SHP77 (cell line): ENCODE measurements at regions not wholly inside any gene's neighbourhood (a gene's known extent, or its start where the extent isn't known, plus 50 kb on each side); places are given as distances from the start of the nearest gene placed in this dataset.
"Not testable (repeated sequence)": the region's sequence is repeated elsewhere in the genome, so short reads cannot be mapped to it uniquely, and the experiment has no call there.

Experiments used
- DNase-seq, 2 experiments: peaks; one replicate each; lab custom pipeline; 2025; lab: John Stamatoyannopoulos, UW

DNA sequence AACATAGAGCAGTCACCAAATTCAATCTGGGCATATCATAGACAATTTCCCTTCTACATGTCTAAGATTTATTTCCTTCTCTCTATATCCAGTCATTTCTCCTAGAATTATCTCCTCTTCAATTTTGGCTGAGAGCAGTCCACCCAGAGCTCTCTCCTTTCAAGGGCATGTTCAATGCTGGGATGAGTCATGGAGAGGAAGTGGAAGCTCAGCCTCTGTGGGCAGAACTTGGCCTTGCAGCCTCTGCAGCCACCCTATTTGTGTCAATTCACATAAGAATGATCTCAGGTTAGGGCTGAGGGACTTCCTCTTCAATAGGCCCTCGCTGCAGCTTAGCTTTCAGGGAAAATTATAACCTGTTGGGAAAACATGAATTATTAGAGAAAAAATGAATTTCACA is 560.8 kb downstream of the POM121L12 start:
- DNase-seq: peak; percentile 15 to 38

DNA sequence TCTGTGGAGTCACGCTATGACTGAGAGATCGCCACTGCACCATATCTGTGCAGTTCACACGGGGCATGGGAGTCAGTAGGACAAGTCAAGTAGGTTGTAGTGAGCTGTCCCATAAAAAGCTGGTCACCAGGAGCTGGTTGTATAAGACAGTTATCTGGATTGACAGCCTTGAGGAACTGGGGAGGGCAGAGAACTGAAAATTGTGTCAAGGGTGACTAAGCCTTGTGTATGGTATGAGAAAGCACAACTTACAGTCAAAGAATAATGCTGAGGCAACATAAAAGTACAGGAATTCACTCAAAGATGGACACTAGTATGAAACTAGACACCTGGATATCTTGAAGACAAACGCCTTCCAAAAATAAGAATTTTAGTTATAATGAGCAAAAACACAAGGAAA is 564.9 kb downstream of the POM121L12 start:
- no peak for DNase-seq

DNA sequence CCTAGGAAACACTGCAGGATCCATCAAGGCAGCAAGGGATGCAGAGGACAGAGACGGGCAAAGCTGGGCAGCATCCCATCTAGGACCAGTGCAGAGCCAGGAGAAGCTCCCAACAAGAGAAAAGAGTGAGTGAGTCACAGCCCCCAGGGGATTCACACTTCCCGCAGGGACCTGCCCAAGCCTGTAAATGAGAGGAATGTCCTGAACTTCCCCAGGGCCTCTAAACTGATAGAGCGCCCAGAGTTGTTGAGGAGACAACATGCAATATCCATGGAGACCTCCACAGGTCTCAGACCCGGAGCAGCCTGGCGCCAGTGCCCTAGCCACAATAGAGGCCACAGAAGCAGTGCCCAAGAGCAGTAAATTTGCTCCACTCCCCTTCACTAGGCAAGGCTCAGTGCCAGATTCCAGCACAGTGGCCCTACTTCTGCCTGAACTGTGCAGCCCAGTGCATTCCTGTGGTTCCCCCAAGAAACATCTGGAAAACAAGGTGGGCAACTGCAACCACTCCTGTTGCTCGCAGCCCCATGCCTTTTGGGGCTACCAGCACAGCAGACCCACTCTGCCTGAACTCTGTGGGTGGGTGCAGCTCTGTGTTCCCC is 567.5 kb downstream of the POM121L12 start:
- DNase-seq: no peak

DNA sequence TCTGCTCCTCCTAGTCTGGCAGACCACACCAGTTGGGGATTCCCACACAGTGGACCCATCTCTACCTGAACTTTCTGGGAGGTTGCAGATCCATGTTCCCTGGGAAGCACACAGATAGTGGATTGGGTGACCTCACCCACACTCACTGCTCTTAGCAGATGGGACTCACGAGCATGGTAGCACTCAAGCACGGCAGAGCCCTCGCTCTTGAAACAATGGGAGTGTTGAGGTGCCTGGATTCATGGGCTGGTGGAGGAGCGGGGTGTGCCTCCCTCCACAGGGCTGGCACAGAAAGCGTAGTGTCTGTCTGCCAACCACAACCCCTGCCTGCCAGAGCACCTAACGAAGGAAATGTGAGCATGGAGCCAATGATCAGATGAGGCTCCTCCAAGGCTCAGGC is 568.0 kb downstream of the POM121L12 start:
- DNase-seq: no peak

DNA sequence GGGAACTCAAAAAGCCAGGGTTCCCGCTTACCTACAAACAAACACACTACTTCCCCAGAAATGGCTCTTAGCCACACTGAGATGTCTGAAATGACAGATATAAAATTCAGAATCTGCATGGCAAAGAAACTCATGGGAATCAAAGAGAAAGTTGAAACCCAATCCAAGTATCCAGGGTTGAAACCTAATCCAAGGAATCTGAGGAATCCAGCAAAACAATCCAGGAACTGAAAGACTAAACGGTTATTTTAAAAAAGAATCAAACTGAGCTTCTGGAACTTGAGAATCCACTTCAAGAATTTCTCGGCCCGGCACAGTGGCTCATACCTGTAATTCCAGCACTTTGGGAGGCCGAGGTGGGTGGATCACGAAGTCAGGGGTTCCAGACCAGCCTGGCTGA is 568.8 kb downstream of the POM121L12 start:
- no peak for DNase-seq

DNA sequence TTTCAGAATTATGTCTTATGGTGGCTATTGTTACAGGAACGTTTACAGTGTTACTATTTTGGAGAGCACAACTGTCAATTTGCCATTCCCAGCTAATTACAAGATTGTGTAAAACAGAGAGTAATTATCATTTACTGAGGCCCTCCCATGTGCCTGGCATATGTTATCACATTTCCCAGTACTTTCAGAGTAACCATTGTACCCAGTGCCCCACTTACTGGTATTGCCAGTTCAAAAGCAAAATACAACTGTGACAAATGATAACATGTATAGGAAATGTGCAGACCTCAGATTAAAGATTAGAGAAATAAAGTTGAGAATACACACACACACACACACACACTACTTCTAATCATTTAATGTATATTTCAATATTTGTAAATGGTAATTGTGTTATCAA is 572.5 kb downstream of the POM121L12 start:
- DNase-seq: no peak

DNA sequence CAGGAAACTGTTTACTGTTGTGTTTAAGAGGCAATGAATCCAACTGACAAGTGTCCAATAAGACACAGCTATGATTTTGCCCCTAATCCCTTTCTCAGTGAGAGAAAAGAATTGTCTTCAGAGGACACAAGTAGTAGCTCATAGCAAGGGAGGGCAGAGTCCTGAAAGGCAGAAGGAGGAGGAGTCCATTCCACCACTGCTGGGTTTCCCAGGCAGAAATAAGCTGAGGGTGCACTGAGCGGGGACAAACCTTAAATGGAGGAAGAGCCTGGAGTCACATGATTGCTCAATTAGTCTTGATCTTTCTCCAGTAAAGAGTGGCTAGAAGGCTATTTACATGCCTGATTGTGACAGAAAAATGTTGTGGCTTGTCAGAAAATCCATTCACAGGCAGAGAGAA is 573.8 kb downstream of the POM121L12 start:
- DNase-seq: no peak

DNA sequence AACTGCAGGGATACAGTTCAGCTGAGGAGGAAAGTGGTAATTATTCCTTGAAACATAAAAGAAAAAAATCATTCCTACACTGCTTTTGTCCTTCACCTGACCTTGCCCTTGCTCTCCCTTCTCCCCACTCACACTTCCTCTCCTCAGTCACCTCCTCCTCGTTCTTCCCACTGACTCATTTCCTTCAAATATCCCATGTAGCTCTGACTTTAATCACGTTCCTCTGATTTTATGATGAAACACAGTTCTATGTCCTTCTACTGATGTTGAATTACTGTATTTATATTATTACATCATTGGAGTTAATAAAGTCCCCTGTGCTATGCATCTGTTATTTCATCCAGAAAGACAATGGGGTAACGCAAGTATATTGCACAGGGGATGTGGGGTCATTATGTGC is 575.6 kb downstream of the POM121L12 start:
- no peak for DNase-seq

DNA sequence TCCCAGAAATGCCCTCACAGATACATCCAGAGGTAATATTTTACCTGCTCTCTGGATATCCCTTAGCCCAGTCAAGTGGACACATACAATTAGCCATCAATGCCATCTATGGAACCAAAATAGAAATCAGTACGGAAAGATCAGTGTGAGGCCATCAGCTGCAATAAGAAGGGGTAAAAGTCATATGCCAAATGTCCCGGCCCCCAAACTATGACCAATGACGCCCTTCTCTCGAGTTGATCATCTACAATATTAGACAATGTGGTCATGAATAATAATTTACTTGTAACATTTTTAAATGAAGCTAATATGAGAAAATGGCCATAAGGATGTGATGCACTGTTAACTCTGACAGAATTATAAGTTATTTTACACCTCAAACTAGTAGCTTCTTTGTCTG is 588.9 kb downstream of the POM121L12 start:
- DNase-seq: no peak

DNA sequence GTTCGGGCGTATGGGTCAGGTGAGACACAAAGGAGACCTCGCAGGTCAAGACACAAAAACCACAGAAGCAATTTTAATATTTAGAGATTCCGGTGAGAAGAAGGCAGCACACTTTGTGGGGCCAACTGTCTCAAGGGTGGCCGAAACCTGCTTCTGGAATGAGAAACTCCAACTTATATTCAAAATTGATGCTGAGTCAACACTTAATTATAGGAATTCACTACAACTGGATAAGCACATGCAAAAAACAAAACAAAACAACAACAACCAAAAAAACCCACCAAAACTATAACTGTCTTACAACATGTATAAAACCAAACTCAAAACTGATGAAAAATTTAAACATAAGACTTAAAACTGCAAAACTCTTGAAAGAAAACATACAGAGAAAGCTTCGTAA is 593.3 kb downstream of the POM121L12 start:
- DNase-seq: no peak

DNA sequence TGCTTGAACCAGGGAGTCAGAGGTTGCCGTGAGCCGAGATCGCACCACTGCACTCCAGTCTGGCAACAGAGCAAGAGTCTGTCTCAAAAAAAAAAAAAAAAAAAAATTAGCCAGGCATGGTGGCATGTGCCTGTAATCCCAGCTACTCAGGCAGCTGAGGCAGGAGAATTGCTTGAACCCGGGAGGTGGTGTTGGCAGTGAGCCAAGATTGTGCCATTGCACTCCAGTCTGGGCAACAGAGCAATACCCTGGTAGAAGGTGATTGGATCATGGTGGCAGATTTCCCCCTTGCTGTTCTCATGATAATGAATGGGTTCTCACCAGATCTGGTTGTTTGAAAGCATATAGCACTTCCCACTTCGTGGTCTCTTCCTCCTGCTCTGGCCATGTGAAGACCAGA is 599.8 kb downstream of the POM121L12 start:
- DNase-seq: not testable (repeated sequence)

DNA sequence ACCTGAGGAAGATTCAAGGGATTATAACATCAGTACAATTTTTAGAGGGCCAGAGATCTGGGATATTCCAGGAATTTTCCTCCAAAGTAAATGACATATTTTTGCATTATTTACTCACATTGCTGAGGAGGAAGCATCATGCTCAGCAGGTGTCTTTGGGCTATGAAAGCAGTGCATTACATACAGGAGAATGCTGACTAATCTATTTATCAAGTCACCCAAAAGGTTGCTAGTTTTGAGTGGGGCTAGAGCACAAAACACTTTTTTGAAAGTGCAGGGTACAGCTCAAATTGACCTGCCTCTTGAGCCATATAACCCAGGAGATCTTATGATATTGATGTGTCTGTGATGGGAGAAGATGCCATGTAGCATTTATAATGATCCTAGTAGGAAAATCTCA is 603.1 kb downstream of the POM121L12 start:
- DNase-seq: no peak

DNA sequence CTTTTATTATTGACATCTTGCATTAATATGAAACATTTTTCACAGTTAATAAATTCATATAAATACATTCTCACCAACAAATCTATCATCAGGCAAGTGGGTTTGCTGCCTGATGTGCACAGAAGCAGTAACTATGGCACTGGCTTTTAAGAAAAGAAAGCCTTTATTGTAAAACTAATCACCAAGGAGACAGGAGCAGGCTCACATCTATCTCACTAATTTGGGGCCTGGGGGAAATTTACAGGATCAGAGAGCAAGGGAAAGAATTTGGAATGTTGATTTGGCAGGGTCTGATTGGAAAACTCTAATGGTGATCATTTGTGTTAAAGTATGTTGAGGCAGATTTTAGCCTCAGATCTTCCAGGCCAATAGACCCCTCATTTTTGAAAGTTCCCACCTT is 605.7 kb downstream of the POM121L12 start:
- DNase-seq: no peak

DNA sequence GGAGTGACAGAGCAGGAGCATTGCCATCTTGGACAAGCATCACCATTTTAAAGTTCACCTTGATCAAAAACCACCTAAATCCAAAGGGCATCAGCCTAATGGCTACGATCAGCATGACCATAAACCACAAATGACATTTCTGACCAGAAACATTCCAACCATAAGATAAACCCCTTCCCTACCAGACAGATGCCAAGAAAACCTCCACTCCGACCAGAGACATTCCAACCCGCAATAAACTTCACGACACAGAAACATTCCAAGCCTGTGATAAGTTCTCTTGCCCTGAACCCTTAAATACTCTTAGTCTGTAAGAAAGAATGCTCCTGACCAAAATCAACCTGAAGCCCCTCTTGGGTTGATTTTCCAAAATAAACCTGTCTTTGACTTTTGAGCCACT is 606.9 kb downstream of the POM121L12 start:
- no peak for DNase-seq

DNA sequence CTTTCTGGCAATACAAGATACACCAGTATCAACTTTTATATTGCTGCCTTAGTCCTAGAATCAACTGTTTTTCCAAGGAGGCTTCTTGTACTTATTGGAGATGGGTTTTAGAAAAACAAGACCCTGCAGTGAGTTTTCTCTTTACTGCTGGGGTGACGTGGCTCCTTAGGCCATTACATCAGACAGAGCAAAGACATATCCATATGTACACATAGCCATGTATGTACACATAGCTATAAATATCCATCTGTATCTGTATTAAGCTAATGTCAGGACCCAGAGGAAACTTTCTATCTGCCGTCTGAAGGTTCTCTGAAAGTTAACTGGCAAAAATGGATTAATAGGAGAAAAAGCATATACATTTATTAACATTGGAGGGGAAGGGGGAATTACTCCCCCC is 607.4 kb downstream of the POM121L12 start:
- DNase-seq: no peak

DNA sequence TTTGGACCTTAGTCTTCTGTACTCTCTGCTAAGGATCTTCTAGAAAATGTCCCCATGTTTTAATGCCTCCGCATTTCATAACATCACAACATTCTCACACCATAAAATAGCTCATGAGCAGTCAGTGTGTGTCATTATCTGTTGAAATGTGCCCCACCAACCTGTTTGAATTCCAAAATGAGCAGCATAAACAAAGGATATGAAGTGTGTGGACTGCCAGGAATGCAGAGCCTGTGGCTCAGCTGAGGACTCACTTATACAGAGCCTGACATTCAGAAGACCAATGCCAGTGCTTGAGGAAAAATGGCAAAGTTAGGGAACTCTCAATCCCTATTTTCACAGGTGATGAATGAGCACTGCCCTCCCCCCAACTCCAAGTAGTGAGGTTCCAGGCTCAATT is 621.4 kb downstream of the POM121L12 start:
- no peak for DNase-seq

DNA sequence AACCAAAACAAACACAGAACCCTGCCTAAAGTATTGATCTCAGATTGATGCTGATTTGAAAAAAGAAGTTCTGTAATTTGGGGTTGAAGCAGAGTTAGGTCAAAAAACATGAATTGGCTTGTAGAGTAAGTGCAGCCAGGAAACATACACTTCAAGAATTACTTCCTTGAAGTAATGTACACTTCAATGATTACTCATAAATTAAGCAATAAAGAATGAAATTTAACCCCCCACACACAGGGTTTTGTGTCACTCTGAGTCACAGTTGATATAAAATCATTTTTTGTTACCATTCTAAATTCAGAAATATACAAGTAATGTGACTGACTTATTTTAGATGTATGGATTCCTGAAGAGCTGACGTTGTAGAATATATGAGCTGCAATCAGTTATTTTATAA is 622.2 kb downstream of the POM121L12 start:
- no peak for DNase-seq

DNA sequence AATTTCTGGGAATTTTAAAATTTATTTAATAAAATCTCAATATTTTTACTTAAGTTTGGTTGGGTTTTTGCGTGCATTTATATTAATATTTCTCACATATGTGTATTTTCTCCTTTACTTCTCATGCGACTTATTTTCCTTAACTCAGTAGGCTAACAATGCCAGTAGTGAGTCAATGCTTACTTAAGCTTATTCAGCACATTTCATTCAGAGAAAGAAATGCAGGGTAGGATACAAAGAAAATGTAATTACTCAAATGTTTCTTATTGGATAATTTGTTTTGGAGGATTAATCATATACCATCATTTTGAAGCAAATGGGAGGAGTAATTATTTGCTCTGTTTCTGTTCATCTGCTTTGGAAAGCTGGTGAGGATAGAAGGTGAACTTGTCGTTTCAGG is 623.5 kb downstream of the POM121L12 start:
- no peak for DNase-seq

DNA sequence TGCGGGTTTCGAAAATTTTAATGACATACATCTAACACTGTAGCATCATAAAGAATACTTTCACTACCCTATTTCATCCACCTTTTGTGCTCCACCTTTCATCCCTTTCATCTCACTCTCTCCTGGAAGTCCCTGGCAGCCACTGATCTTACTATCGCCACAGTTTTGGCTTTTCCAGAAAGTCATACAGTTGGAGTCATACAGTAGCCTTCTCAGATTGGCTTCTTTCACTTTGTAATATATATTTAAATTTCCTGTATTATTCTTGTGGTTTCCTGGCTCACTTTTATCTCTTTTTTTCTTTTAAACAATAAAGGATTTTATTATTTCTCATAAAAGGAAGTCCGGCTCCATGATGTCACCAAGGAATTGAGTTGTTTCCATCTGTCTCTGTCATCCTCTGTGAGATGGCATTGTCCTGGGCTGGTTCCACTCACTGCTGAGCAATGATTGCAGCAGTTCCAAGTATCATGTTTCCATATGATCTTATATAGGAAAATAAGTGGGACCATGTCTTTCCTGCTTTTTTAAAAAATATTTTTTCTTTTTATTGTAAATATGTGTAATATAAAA is 626.3 kb downstream of the POM121L12 start:
- no peak for DNase-seq

DNA sequence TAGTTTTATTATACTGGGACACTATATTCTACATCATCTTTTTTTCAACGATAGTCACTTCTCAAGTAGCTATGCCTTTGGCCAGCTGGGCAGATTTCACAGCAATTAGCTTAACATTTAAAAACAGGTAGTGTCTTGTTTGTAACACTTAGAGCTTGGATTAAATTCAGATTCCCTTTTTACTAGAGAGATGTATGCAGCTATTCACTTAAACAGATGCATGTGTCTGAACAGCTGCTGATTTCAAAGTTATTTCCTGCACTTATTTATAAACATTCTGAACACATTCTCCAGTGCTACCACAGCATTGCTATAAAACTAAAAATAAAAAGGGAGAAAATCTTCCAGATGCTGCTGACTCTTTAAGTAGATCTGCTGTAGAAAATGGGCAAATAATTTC is 637.2 kb downstream of the POM121L12 start:
- DNase-seq: no peak

DNA sequence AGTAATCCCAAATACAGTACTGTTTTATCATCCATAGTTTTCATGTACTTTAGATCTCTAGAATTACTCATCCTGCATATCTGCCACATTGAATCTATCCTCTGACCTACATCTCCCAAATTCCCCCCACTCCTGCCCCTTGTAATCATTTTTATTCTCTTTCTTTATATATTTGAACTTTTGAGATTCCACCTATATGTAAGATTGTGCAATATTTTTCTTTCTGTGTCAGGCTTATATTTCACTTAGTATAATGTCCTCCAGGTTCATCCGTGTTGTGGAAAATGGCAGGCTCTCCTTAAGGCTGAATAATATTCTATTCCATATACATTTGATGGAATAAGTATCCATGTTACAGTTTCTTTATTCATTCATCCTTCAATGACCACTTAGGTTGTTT is 640.4 kb downstream of the POM121L12 start:
- DNase-seq: no peak

DNA sequence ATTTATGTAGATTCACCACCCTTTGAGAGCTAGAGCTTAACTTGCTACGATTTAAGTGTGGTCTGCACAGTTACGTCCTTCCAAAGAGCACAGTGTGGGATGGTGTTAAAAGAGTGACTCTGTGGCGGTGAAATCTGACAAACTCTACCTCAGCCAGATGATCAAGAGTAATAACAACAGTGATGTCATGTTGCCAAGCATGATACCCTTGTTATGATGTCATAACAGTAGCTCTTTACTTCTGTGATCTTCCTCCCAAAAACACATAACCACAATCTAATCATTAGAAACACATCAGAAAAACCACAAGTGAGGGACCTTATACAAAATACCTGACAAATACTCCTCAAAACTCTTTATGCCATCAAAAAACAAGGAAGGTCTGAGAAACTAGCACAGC is 649.3 kb downstream of the POM121L12 start:
- DNase-seq: no peak

DNA sequence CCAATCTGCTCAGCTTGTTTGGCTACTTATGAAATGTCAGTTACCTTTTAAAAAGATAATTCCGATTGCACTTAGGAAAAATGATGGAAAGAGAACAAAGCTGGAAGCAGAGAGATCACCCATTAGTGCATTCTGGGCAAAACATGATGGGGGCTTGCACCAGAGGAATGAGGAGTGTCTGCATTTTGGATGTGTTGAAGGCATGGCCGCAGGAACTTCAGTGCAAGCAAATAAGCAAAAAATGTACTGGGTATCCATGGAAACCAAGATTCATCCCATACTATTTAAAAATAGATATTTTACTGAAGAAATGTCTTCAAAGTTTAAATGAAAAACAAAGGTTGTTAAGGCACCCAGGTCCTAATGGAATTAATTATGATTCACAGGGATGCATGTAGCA is 655.0 kb downstream of the POM121L12 start:
- DNase-seq: no peak

DNA sequence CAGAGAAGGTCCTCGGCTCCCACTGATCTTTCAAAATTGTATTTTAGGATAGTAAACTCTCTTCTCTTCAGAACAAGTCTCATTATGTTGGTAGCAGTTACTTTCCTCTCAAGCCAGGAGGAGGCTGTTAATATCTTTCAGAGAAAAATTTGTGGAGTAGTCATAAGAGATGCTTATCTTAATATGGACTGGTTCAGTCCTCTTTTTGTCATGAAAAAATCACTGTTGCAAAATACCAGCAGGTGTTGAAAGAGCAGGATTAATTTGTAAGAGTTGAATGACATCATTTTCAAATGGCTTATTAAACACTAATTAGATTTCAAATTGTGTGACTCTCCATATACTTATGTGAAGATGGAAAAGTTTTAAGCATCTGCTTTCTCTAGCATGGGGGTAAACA is 662.5 kb downstream of the POM121L12 start:
- no peak for DNase-seq
